ENCODE measurements at regions not wholly inside any gene's neighbourhood (a gene's known extent, or its start where the extent isn't known, plus 50 kb on each side); places are given as distances from the start of the nearest gene placed in this dataset.

- ATAC-seq (no peak), DNase-seq (ENCODE audit: low read depth in 1 of 2, low spot score in 1 of 2) (no peak), FAIRE-seq (no peak)
- ChIA-PET CTCF (interaction anchor here (0.8 kb wide), 1 partner anchor 26 kb away, joined by 3 read pairs; no protein-coding TSS in a partner anchor), POLR2A (no interaction called here)
- no peak for TF ChIP-seq REST (IDR thresholded peaks at IDR 0.05)
- no peak for TF ChIP-seq HOXB13 (CRISPR knock-in tag; IDR thresholded peaks at IDR 0.05; ENCODE audit: low read depth)
- no peak for TF ChIP-seq KDM5A (IDR thresholded peaks at IDR 0.05)
- TF ChIP-seq ZNF302 (CRISPR knock-in tag; IDR thresholded peaks at IDR 0.05), result no peak
- no peak for TF ChIP-seq EHF (CRISPR knock-in tag; IDR thresholded peaks at IDR 0.05)
- TF ChIP-seq FOSL2 (IDR thresholded peaks at IDR 0.05), result no peak
- no peak for TF ChIP-seq FOSL2 (CRISPR knock-in tag; IDR thresholded peaks at IDR 0.05)
- TF ChIP-seq RAD21 (conservative IDR thresholded peaks at IDR 0.05 in 1 of 2, IDR thresholded peaks at IDR 0.05 in 1 of 2), result no peak
- TF ChIP-seq HES2 (IDR thresholded peaks at IDR 0.05), result no peak
- TF ChIP-seq HEYL (CRISPR knock-in tag; IDR thresholded peaks at IDR 0.05), result no peak
- no peak for TF ChIP-seq ZC3H11A (IDR thresholded peaks at IDR 0.05)
- no peak for TF ChIP-seq HOXA7 (CRISPR knock-in tag; IDR thresholded peaks at IDR 0.05)
- no peak overlapping the region for H3K4me3 ChIP-seq
- no peak overlapping the region for H3K4me2 ChIP-seq
- H3K9me3 ChIP-seq, result no peaks in the 10 kb centered on the region
- WGBS (ENCODE audit: missing lambda C conversion rate), result 19% methylated on average over 4 of the region's 4 CpGs
- no peaks in the 10 kb centered on the region for H3K4me1 ChIP-seq
- no peak overlapping the region for H3K27ac ChIP-seq
Observed at GRCh38 chr20:7829031-7829430, 111.2 kb downstream of the HAO1 start.

- no peak for ATAC-seq
- CTCF ChIA-PET, result no interaction called here
- DNase-seq (ENCODE audit: low read depth in 1 of 2, low spot score in 1 of 2), result no peak
- Histone ChIP-seq H3K4me3 (no peak overlapping the region), H3K27ac (no peak overlapping the region), H3K9me3 (0 out of 3 replicates have a peak, but pooled peaks cover under 1% of the 10 kb centered on the region), H3K4me2 (no peak overlapping the region), H3K4me1 (no peaks in the 10 kb centered on the region)
- no peak for FAIRE-seq
- no peak for TF ChIP-seq MAZ (IDR thresholded peaks at IDR 0.05; ENCODE audit: borderline replicate concordance, low read depth, low read length)
- TF ChIP-seq ESRRA (IDR thresholded peaks at IDR 0.05; ENCODE audit: borderline replicate concordance, low read length), result no peak
- TF ChIP-seq HEYL (CRISPR knock-in tag; IDR thresholded peaks at IDR 0.05), result no peak
- TF ChIP-seq POLR2A (IDR thresholded peaks at IDR 0.05; ENCODE audit: low read length), result no peak
- no peak for TF ChIP-seq SREBF2 (IDR thresholded peaks at IDR 0.05)
- TF ChIP-seq HOXA7 (CRISPR knock-in tag; IDR thresholded peaks at IDR 0.05), result no peak
- no peak for TF ChIP-seq ATOH8 (CRISPR knock-in tag; IDR thresholded peaks at IDR 0.05; ENCODE audit: low read depth)
- no peak for TF ChIP-seq HES2 (IDR thresholded peaks at IDR 0.05)
- TF ChIP-seq NR3C1 (IDR thresholded peaks at IDR 0.05), result no peak
- TF ChIP-seq FOSL2 (IDR thresholded peaks at IDR 0.05), result no peak
- no peak for TF ChIP-seq FOSL2 (CRISPR knock-in tag; IDR thresholded peaks at IDR 0.05)
- TF ChIP-seq CBX8 (IDR thresholded peaks at IDR 0.05), result no peak
- TF ChIP-seq ZC3H11A (IDR thresholded peaks at IDR 0.05), result no peak
- POLR2A ChIA-PET, result no interaction called here
Observed at GRCh38 chr20:7829776-7830175, 110.5 kb downstream of the HAO1 start.

Small RNA genes in the stretch of these regions (small RNA-seq; reads per million reads assigned to genes)
- 0 reads per million in 6 experiments for gene MIR8062
- 0 reads per million in 6 experiments for gene RN7SL547P

Data from A549 (cell line).